PC-9 (cell line): ENCODE measurements at regions not wholly inside any gene's neighbourhood (a gene's known extent, or its start where the extent isn't known, plus 50 kb on each side); places are given as distances from the start of the nearest gene placed in this dataset.

ENCODE experiments used
- CTCF ChIP-seq: fragments of 200-600 bp; sonication (generic); conservative IDR thresholded peaks from 2 replicates; pipeline ENCODE4 v1.6.1; 2017; ENCODE audit warnings: mixed run types, antibody characterized with exemption, mild to moderate bottlenecking, moderate library complexity
- EZH2 ChIP-seq: fragments of 200-600 bp; sonication (generic); IDR thresholded peaks from 2 replicates; pipeline ENCODE4 v1.8.0; 2017; ENCODE audit warnings: antibody characterized with exemption, low read depth

- TF ChIP-seq EZH2 (no peak), CTCF (no peak)
Measured at GRCh38 chr12:72178871-72179270, 93.3 kb upstream of the TRHDE start.
